Osteoblast (primary cell): ENCODE measurements at regions not wholly inside any gene's neighbourhood (a gene's known extent, or its start where the extent isn't known, plus 50 kb on each side); places are given as distances from the start of the nearest gene placed in this dataset.

ENCODE experiments used
- DNase-seq: peaks from one replicate; pipeline ENCODE4 v3.0.0; 2011; ENCODE audit warnings: low spot score, mixed read lengths; ENCODE audit not compliant: insufficient read length; ENCODE audit errors: missing footprints
- H2AFZ ChIP-seq: 2 replicates; pipeline ENCODE4 v1.6.0; 2011; ENCODE audit warnings: mild to moderate bottlenecking, low read length
- H3K27ac ChIP-seq: 2 replicates; pipeline ENCODE4 v1.5.1; 2011; ENCODE audit warnings: mild to moderate bottlenecking, low read depth, low read length, moderate library complexity
- H3K27me3 ChIP-seq: 2 replicates; pipeline ENCODE4 v1.6.0; 2012; ENCODE audit warnings: mild to moderate bottlenecking, control low read depth, inconsistent platforms, low read length, moderate library complexity; ENCODE audit not compliant: insufficient read depth
- H3K36me3 ChIP-seq: 2 replicates; pipeline ENCODE4 v1.5.1; 2011; ENCODE audit warnings: mild to moderate bottlenecking, low read length, control low read depth, moderate library complexity; ENCODE audit not compliant: insufficient read depth
- H3K4me1 ChIP-seq: 2 replicates; pipeline ENCODE4 v1.5.1; 2011; ENCODE audit warnings: mild to moderate bottlenecking, low read length, control low read depth, moderate library complexity; ENCODE audit not compliant: insufficient read depth
- H3K4me2 ChIP-seq: 2 replicates; pipeline ENCODE4 v1.6.0; 2011; ENCODE audit warnings: mild to moderate bottlenecking, low read length; ENCODE audit not compliant: insufficient read depth
- H3K4me3 ChIP-seq: fragments of 200-600 bp; sonication (generic); 3 replicates; pipeline ENCODE4 v1.5.1; 2012; ENCODE audit warnings: mild to moderate bottlenecking, low read length, inconsistent platforms; ENCODE audit not compliant: insufficient read depth
- H3K79me2 ChIP-seq: 2 replicates; pipeline ENCODE4 v1.6.0; 2012; ENCODE audit warnings: mild to moderate bottlenecking, low read length, control low read depth, inconsistent platforms; ENCODE audit not compliant: insufficient read depth
- H3K9me3 ChIP-seq: 2 replicates; pipeline ENCODE4 v1.5.1; 2011; ENCODE audit warnings: low read depth, low read length, control low read depth
- H4K20me1 ChIP-seq: 2 replicates; pipeline ENCODE4 v1.6.0; 2012; ENCODE audit warnings: mild to moderate bottlenecking, low read length, control low read depth; ENCODE audit not compliant: insufficient read depth
- CTCF ChIP-seq: IDR thresholded peaks from 2 replicates; pipeline ENCODE4 v1.5.1; 2011; ENCODE audit warnings: mild to moderate bottlenecking, low read depth, low read length, moderate library complexity; ENCODE audit errors: extremely low read depth

- no peak for TF ChIP-seq CTCF
- no peaks in the 10 kb centered on the region for H3K9me3 ChIP-seq
- H3K27ac ChIP-seq = no peak overlapping the region
- H3K4me2 ChIP-seq = no peak overlapping the region
- H3K36me3 ChIP-seq = no peaks in the 10 kb centered on the region
- H3K4me3 ChIP-seq = no peak overlapping the region
- no peaks in the 10 kb centered on the region for H3K27me3 ChIP-seq
- no peak overlapping the region for H2AFZ ChIP-seq
- H4K20me1 ChIP-seq = no peaks in the 10 kb centered on the region
- DNase-seq = no peak
- no peaks in the 10 kb centered on the region for H3K79me2 ChIP-seq
- H3K4me1 ChIP-seq = no peaks in the 10 kb centered on the region
Measured at GRCh38 chr2:67018301-67018700, 378.8 kb upstream of the ETAA1 start.

GRCh38 chr2:67032076-67032475, 365.1 kb upstream of the ETAA1 start:
- Histone ChIP-seq H3K36me3 (no peaks in the 10 kb centered on the region), H3K79me2 (no peaks in the 10 kb centered on the region), H3K27me3 (no peaks in the 10 kb centered on the region), H2AFZ (no peak overlapping the region), H3K4me1 (no peaks in the 10 kb centered on the region), H3K27ac (no peak overlapping the region), H4K20me1 (no peaks in the 10 kb centered on the region), H3K4me2 (no peak overlapping the region), H3K9me3 (no peaks in the 10 kb centered on the region), H3K4me3 (no peak overlapping the region)
- no peak for DNase-seq
- TF ChIP-seq CTCF = no peak

- Histone ChIP-seq H3K4me1 (no peaks in the 10 kb centered on the region), H3K4me3 (no peak overlapping the region), H2AFZ (no peak overlapping the region), H4K20me1 (no peaks in the 10 kb centered on the region), H3K4me2 (no peak overlapping the region), H3K27me3 (no peaks in the 10 kb centered on the region), H3K9me3 (no peaks in the 10 kb centered on the region), H3K36me3 (no peaks in the 10 kb centered on the region), H3K27ac (no peak overlapping the region), H3K79me2 (no peaks in the 10 kb centered on the region)
- no peak for TF ChIP-seq CTCF
- DNase-seq = no peak
Measured at GRCh38 chr2:67036444-67036843, 360.7 kb upstream of the ETAA1 start.

- Histone ChIP-seq H2AFZ (no peak overlapping the region), H3K9me3 (no peaks in the 10 kb centered on the region), H3K27ac (no peak overlapping the region), H4K20me1 (no peaks in the 10 kb centered on the region), H3K36me3 (no peaks in the 10 kb centered on the region), H3K79me2 (no peaks in the 10 kb centered on the region), H3K27me3 (no peaks in the 10 kb centered on the region), H3K4me2 (no peak overlapping the region), H3K4me1 (no peaks in the 10 kb centered on the region), H3K4me3 (no peak overlapping the region)
- no peak for TF ChIP-seq CTCF
- DNase-seq = no peak
Measured at GRCh38 chr2:67037655-67038054, 359.5 kb upstream of the ETAA1 start.
